Neural cell (in vitro differentiated cells): ENCODE measurements at regions not wholly inside any gene's neighbourhood (a gene's known extent, or its start where the extent isn't known, plus 50 kb on each side); places are given as distances from the start of the nearest gene placed in this dataset.

Experiments used
- H2AFZ ChIP-seq: fragments of 200-600, 300-800 bp; sonication (generic), shearing (Covaris generic); 2 replicates; pipeline ENCODE4 v1.6.0; 2014; ENCODE audit warnings: low read depth, mild to moderate bottlenecking, antibody characterized with exemption, low read length, moderate library complexity
- H3F3A ChIP-seq: fragments of 200-600 bp; shearing (Covaris generic); 2 replicates; pipeline ENCODE4 v1.6.1; 2016; ENCODE audit warnings: mild to moderate bottlenecking, moderate library complexity, mixed read lengths, antibody characterized with exemption, low read length; ENCODE audit not compliant: insufficient read depth, poor library complexity, severe bottlenecking
- H3K27ac ChIP-seq: fragments of 200-600, 300-800 bp; sonication (generic), shearing (Covaris generic); 2 replicates; pipeline ENCODE4 v1.5.1; 2014; ENCODE audit warnings: mild to moderate bottlenecking, low read length, moderate library complexity
- H3K27me3 ChIP-seq: fragments of 300-800, 200-600 bp; sonication (generic), shearing (Covaris generic); 2 replicates; pipeline ENCODE4 v1.6.0; 2014; ENCODE audit warnings: mild to moderate bottlenecking, low read depth, low read length, moderate library complexity; ENCODE audit not compliant: insufficient read depth
- H3K36me3 ChIP-seq: fragments of 300-800, 200-600 bp; sonication (generic), shearing (Covaris generic); 2 replicates; pipeline ENCODE4 v1.5.1; 2014; ENCODE audit warnings: mild to moderate bottlenecking, antibody characterized with exemption, low read length, moderate library complexity; ENCODE audit not compliant: insufficient read depth
- H3K4me2 ChIP-seq: fragments of 300-800, 200-600 bp; sonication (generic), shearing (Covaris generic); 2 replicates; pipeline ENCODE4 v1.6.0; 2014; ENCODE audit warnings: mild to moderate bottlenecking, low read length
- H3K4me3 ChIP-seq: fragments of 300-800, 200-600 bp; sonication (generic), shearing (Covaris generic); 2 replicates; pipeline ENCODE4 v1.5.1; 2014; ENCODE audit warnings: mild to moderate bottlenecking, low read length, moderate library complexity
- H3K79me2 ChIP-seq: fragments of 200-600 bp; shearing (Covaris generic); replicated peaks from 2 replicates; pipeline ENCODE4 v1.6.0; 2014; ENCODE audit warnings: mild to moderate bottlenecking, low read length, moderate library complexity; ENCODE audit not compliant: insufficient read depth
- H3K9ac ChIP-seq: fragments of 300-800, 200-600 bp; sonication (generic), shearing (Covaris generic); 2 replicates; pipeline ENCODE4 v1.6.1; 2016; ENCODE audit warnings: mild to moderate bottlenecking, low read length, mixed read lengths
- H3K9me2 ChIP-seq: fragments of 200-600 bp; shearing (Covaris generic); 2 replicates; pipeline ENCODE4 v1.6.1; 2016; ENCODE audit warnings: mild to moderate bottlenecking, low read length, mixed read lengths; ENCODE audit not compliant: insufficient read depth
- H3K9me3 ChIP-seq: fragments of 200-600, 300-800 bp; sonication (generic), shearing (Covaris generic); 2 replicates; pipeline ENCODE4 v1.6.1; 2016; ENCODE audit warnings: mild to moderate bottlenecking, mixed run types, low read length, moderate library complexity, mixed read lengths
- H4K20me1 ChIP-seq: fragments of 200-600 bp; shearing (Covaris generic); 2 replicates; pipeline ENCODE4 v1.6.1; 2016; ENCODE audit warnings: mild to moderate bottlenecking, mixed run types; ENCODE audit not compliant: insufficient read depth
- CTCF ChIP-seq: fragments of 450-650 bp; IDR thresholded peaks from 2 replicates; pipeline ENCODE4 v1.5.1; 2014; ENCODE audit warnings: antibody characterized with exemption, mild to moderate bottlenecking, moderate library complexity; ENCODE audit not compliant: poor library complexity, severe bottlenecking
- EP300 ChIP-seq: fragments of 450-650 bp; conservative IDR thresholded peaks from 2 replicates; pipeline ENCODE4 v1.6.1; 2014; ENCODE audit warnings: antibody characterized with exemption, mild to moderate bottlenecking, moderate library complexity; ENCODE audit not compliant: poor library complexity, severe bottlenecking
- EZH2 ChIP-seq: fragments of 200-600, 300-800 bp; shearing (Covaris generic), sonication (generic); IDR thresholded peaks from 2 replicates; pipeline ENCODE4 v1.6.1; 2014; ENCODE audit warnings: antibody characterized with exemption, low read length, borderline replicate concordance, mild to moderate bottlenecking; ENCODE audit not compliant: insufficient read depth, poor library complexity, severe bottlenecking
- MXI1 ChIP-seq: fragments of 450-650 bp; conservative IDR thresholded peaks from 2 replicates; pipeline ENCODE4 v1.6.1; 2014; ENCODE audit warnings: antibody characterized with exemption, mild to moderate bottlenecking; ENCODE audit not compliant: poor library complexity, severe bottlenecking
- POLR2AphosphoS5 ChIP-seq: IDR thresholded peaks from 2 replicates; pipeline ENCODE4 v1.6.1; 2012
- RAD21 ChIP-seq: fragments of 450-650 bp; conservative IDR thresholded peaks from 2 replicates; pipeline ENCODE4 v1.6.1; 2014; ENCODE audit warnings: antibody characterized with exemption, mild to moderate bottlenecking, moderate library complexity
- REST ChIP-seq: IDR thresholded peaks from 2 replicates; pipeline ENCODE4 v1.6.1; 2012; ENCODE audit warnings: borderline replicate concordance
- SMC3 ChIP-seq: fragments of 450-650 bp; conservative IDR thresholded peaks from 2 replicates; pipeline ENCODE4 v1.6.1; 2014; ENCODE audit warnings: antibody characterized with exemption, mild to moderate bottlenecking, moderate library complexity; ENCODE audit not compliant: poor library complexity
- TAF1 ChIP-seq: IDR thresholded peaks from 2 replicates; pipeline ENCODE4 v1.6.1; 2012; ENCODE audit warnings: low read depth

- H3K36me3 ChIP-seq = no peaks in the 10 kb centered on the region
- H2AFZ ChIP-seq = no peak overlapping the region
- no peak for TF ChIP-seq CTCF
- TF ChIP-seq REST = no peak
- TF ChIP-seq POLR2AphosphoS5 = no peak
- no peak for TF ChIP-seq RAD21
- no peak for TF ChIP-seq EP300
- no peak for TF ChIP-seq EZH2
- no peaks in the 10 kb centered on the region for H3F3A ChIP-seq
- no peak overlapping the region for H3K4me3 ChIP-seq
- H3K79me2 ChIP-seq = no peaks in the 10 kb centered on the region
- no peak overlapping the region for H3K9ac ChIP-seq
- H3K27me3 ChIP-seq = no peaks in the 10 kb centered on the region
- no peak overlapping the region for H3K27ac ChIP-seq
- no peak overlapping the region for H3K4me2 ChIP-seq
- H3K9me2 ChIP-seq = no peaks in the 10 kb centered on the region
- no peaks in the 10 kb centered on the region for H3K9me3 ChIP-seq
- H4K20me1 ChIP-seq = no peaks in the 10 kb centered on the region
Observed at GRCh38 chr6:149190224-149190831, 127.2 kb upstream of the TAB2 start.

- TF ChIP-seq CTCF = no peak
- no peak for TF ChIP-seq POLR2AphosphoS5
- TF ChIP-seq MXI1 = no peak
- no peak for TF ChIP-seq TAF1
- no peak for TF ChIP-seq SMC3
- TF ChIP-seq EP300 = no peak
- no peak for TF ChIP-seq RAD21
- no peak for TF ChIP-seq EZH2
- Histone ChIP-seq H3K9ac (no peak overlapping the region), H3K4me3 (no peak overlapping the region), H3K27me3 (no peaks in the 10 kb centered on the region), H3K9me3 (no peaks in the 10 kb centered on the region), H3K79me2 (no peaks in the 10 kb centered on the region), H2AFZ (no peak overlapping the region), H3K36me3 (no peaks in the 10 kb centered on the region), H3K4me2 (no peak overlapping the region), H3F3A (no peaks in the 10 kb centered on the region), H3K27ac (no peak overlapping the region), H4K20me1 (no peaks in the 10 kb centered on the region), H3K9me2 (no peaks in the 10 kb centered on the region)
Observed at GRCh38 chr6:149194820-149195558, 122.5 kb upstream of the TAB2 start.
